Skeletal muscle satellite cell (primary cell): ENCODE measurements at regions not wholly inside any gene's neighbourhood (a gene's known extent, or its start where the extent isn't known, plus 50 kb on each side); places are given as distances from the start of the nearest gene placed in this dataset.
"Not testable (repeated sequence)": the region's sequence is repeated elsewhere in the genome, so short reads cannot be mapped to it uniquely, and the experiment has no call there.

Experiments used
- H3K27me3 ChIP-seq: 2 replicates; pipeline ENCODE4 v1.7.0; 2013; ENCODE audit warnings: low read length; ENCODE audit not compliant: control insufficient read depth, insufficient read depth
- H3K36me3 ChIP-seq: 2 replicates; pipeline ENCODE4 v1.7.0; 2013; ENCODE audit warnings: mild to moderate bottlenecking, control low read depth, low read length; ENCODE audit not compliant: insufficient read depth
- H3K4me1 ChIP-seq: 2 replicates; pipeline ENCODE4 v1.7.0; 2013; ENCODE audit warnings: low read length; ENCODE audit not compliant: control insufficient read depth, insufficient read depth
- H3K4me2 ChIP-seq: 2 replicates; pipeline ENCODE4 v1.7.0; 2013; ENCODE audit warnings: mild to moderate bottlenecking, low read length
- H3K4me3 ChIP-seq: 2 replicates; pipeline ENCODE4 v1.7.0; 2013; ENCODE audit warnings: low read length
- H3K9ac ChIP-seq: 2 replicates; pipeline ENCODE4 v1.7.0; 2013; ENCODE audit warnings: mild to moderate bottlenecking, low read depth, low read length, moderate library complexity
- H3K9me3 ChIP-seq: replicated peaks from 2 replicates; pipeline ENCODE4 v1.7.0; 2013; ENCODE audit warnings: mild to moderate bottlenecking, control low read depth, low read length

DNA sequence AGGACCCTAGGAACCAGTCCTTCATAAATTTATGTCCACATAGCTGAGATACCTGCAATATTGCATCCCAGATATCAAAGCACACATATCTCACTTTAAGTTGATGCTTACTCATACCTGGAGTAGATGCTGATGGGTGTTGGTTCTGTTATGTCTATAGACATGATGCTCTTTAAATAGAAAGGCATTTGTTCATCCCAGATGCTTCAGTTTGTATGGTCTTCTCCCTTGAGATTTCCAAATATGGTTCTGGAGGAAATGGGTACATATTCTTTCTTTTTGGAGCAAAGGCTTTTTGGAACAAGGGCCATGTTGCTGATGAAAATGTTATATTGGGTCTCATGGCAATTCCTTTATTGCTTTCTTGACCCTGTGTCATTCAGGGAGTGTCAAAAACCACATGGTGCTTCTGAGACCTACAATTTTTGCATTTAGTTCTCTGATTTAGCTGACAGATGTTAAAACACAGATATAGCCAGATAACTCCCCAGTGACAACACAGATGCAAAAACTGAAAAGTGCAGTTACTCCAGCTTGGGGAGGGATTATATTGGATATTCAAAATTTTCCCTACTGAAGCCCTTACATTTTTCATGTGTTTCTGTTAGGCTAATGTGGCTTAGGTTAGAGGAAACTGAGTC, 211.4 kb downstream of the KCNRG start:
- no peaks in the 10 kb centered on the region for H3K9me3 ChIP-seq
- H3K4me3 ChIP-seq, result no peak overlapping the region
- no peaks in the 10 kb centered on the region for H3K36me3 ChIP-seq
- H3K4me1 ChIP-seq, result peaks cover 21% of the 10 kb centered on the region
- H3K27me3 ChIP-seq, result peaks cover 5% of the 10 kb centered on the region
- no peak overlapping the region for H3K4me2 ChIP-seq
- no peak overlapping the region for H3K9ac ChIP-seq

DNA sequence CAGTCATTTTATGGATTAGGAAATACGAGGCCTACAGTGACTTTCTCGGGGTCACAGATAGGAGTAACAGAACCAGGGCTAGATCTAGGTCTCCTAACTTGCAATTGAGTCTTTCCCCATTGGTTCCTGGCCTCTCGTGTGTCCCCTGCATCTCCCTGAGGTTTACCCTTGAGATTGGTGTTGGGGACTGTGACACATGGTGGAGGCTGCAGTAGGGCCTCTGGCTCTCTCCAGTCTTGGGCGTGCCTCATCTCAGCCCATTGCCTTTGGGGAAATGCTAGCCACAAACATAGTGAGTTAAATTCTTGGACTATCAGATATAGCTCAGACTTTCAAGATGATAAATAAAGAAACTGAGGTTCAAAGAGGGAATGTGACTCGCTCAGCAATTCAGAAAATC, 212.1 kb downstream of the KCNRG start:
- Histone ChIP-seq H3K4me1 (peaks cover 15% of the 10 kb centered on the region), H3K36me3 (no peaks in the 10 kb centered on the region), H3K4me3 (no peak overlapping the region), H3K4me2 (no peak overlapping the region), H3K27me3 (peaks cover 5% of the 10 kb centered on the region), H3K9me3 (no peaks in the 10 kb centered on the region), H3K9ac (no peak overlapping the region)

DNA sequence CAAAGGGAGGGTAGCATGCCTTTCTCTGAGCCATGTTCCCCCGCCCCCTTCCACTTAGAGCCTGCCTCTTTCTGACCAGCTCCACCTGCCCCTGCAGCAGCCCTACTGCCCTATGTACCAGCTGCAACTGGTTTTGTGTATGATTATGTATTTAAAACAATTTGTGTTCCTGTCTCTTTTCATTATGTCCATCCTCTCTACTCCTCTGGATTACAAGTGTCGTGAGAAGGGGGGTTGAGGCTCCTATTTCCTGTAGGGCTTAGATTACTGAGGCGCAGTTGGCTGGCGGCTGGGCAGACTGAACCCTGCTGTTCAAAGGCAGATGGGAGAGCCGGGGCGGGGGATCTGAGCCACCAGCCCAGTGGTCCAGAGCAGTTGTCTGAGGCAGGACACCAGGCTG, 213.3 kb downstream of the KCNRG start:
- Histone ChIP-seq H3K4me2 (no peak overlapping the region), H3K4me3 (no peak overlapping the region), H3K27me3 (peaks cover 5% of the 10 kb centered on the region), H3K4me1 (peaks cover 5% of the 10 kb centered on the region), H3K36me3 (no peaks in the 10 kb centered on the region), H3K9me3 (no peaks in the 10 kb centered on the region), H3K9ac (no peak overlapping the region)

DNA sequence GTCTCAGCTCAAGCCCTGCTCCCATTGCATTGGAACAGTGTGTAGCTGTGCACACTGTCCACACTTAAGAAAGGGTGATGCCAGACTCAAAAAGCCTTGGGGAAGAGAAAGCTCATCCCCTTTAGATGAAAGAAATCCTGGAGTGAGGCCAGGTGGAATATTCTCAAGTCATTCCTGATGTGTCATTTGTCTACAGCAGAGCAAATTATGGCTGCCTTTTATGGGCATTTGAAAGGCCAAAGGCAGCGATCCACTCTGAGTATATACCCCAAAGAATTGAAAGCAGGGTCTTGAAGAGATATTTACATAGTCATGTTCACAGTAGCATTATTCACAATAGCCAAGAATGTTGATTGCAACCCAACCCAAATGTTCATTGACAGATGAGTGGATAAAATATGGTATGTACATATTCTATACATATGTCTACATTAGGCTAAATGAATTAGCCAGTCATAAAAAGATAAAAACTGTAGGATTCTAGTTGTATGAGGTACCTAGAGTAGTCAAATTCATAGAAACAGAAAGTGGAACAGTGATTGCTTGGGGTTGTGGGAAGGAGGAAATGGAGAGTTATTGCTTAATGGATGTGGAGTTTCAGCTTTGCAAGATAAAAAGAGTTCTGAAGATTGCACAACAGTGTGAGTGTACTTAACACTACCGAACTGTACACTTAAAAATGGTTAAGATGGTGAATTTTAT, 214.9 kb downstream of the KCNRG start:
- Histone ChIP-seq H3K27me3 (peaks cover 5% of the 10 kb centered on the region), H3K4me2 (no peak overlapping the region), H3K4me1 (no peaks in the 10 kb centered on the region), H3K9ac (no peak overlapping the region), H3K36me3 (no peaks in the 10 kb centered on the region), H3K9me3 (no peaks in the 10 kb centered on the region), H3K4me3 (no peak overlapping the region)

DNA sequence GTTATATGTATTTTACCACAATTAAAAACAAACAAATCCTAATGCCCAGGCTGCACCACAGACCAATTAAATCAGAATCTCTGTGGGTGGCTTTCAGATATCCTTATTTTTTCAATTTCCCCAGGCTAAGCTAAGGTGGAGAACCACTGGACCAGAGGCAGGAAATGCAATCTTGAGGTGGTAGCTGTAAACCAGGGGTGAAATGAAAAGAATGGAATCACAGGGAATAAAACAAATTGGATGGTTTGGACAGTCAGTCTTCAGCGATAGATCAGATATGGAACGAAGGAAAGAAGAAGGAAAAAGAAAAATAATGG, 215.4 kb downstream of the KCNRG start:
- peaks cover 5% of the 10 kb centered on the region for H3K27me3 ChIP-seq
- no peak overlapping the region for H3K4me2 ChIP-seq
- no peaks in the 10 kb centered on the region for H3K36me3 ChIP-seq
- H3K9ac ChIP-seq, result no peak overlapping the region
- no peaks in the 10 kb centered on the region for H3K4me1 ChIP-seq
- no peaks in the 10 kb centered on the region for H3K9me3 ChIP-seq
- no peak overlapping the region for H3K4me3 ChIP-seq

DNA sequence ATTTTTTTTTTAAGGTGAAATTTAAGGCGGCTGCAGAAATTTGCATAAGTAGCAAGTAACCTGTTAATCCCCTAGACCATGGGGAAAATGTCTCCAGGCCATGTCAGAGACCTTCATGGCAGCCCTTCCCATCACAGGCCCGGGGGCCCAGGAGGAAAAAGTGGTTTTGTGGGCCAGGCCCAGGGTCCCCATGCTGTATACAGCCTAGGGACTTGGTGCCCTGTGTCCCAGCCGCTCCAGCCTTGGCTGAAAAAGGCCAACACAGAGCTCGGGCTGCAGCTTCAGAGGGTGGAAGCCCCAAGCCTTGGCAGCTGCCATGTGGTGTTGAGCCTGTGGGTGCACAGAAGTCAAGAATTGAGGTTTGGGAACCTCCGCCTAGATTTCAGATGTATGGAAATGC, 218.3 kb downstream of the KCNRG start:
- H3K27me3 ChIP-seq, result not testable (repeated sequence)

DNA sequence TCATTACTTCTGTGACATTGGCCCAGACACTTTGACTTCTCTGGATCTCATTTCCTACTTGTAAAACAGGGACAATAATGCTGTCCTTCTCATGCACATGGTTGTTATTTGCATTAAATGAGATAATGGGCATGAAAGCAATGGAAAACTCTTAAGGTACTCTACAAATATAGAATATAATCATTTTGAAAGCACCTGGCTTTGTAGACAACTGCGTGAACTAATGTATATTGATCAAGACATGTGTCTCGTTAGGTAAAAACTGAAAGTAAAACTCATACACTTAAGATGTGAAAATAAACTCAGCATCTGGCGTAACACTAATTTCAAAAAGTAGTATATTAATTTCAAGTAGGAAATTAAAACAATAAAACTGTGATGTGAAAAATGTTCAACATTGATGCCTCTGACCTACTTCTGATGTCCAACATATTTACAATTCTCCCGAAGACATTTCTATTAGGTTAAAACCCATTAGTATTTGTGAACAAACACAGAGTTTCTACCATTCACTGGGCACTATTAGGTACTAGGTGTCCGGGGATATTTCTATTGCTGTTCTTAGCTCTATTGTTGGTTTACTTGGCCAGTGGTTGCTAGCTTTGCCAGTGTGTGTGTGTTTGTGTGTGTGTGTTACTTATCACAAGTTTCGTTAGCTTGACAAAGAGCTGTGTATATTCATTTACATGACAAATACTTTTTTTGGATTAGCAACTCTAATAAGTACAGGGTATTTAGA, 220.5 kb downstream of the KCNRG start:
- Histone ChIP-seq H3K9ac (no peak overlapping the region), H3K4me3 (no peak overlapping the region), H3K4me1 (peaks cover 7% of the 10 kb centered on the region), H3K36me3 (no peaks in the 10 kb centered on the region), H3K9me3 (no peaks in the 10 kb centered on the region), H3K4me2 (no peak overlapping the region), H3K27me3 (peaks cover 3% of the 10 kb centered on the region)

More for the DNA sequence above, 218.3 kb downstream of the KCNRG start:
- not testable (repeated sequence) for H3K36me3 ChIP-seq, H3K9me3 ChIP-seq, H3K9ac ChIP-seq, H3K4me3 ChIP-seq, H3K4me1 ChIP-seq, H3K4me2 ChIP-seq

DNA sequence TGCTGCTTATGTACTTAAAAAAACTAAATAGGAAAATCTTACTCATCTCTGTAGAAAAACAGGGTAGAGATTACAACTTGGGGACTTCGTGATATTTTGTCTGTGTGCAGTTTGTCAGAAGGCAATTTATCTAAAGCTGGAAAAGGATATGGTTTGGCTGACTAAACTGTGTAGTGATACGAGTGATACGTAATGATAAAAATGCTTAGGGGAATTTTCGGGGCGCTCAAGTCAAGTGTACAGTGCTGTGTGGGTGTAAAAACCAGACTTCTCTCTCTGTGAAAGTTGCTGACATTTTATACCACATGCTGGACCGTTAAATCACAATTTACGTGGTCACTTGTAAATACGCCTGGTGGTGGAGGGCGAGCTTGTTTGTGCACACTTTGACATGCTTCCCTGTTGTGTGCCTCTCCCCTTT, 221.7 kb downstream of the KCNRG start:
- no peak overlapping the region for H3K4me3 ChIP-seq

DNA sequence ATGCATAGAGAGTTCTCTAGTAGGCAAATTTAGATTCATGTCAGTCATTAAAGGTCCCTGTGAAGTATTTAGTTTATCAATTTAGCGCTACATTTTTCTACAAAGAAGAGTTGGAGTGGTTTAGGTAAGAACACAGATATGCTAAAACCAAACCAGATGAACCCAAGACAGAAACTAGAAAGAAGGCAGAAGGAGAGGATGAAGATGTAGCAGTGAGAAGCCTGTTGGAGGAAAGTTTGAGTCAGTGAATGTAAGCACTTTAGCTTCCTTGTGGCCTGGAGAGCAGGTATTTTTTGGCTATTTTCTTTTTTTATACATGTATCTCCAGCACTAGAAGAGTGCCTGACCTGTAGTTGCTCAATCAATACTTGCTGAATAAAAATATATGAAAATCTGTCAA, 223.7 kb downstream of the KCNRG start:
- H3K27me3 ChIP-seq, result peaks cover 3% of the 10 kb centered on the region

More for the DNA sequence above, 221.7 kb downstream of the KCNRG start:
- Histone ChIP-seq H3K27me3 (peaks cover 3% of the 10 kb centered on the region), H3K4me1 (peaks cover 7% of the 10 kb centered on the region), H3K9ac (no peak overlapping the region), H3K36me3 (no peaks in the 10 kb centered on the region), H3K4me2 (no peak overlapping the region), H3K9me3 (no peaks in the 10 kb centered on the region)

DNA sequence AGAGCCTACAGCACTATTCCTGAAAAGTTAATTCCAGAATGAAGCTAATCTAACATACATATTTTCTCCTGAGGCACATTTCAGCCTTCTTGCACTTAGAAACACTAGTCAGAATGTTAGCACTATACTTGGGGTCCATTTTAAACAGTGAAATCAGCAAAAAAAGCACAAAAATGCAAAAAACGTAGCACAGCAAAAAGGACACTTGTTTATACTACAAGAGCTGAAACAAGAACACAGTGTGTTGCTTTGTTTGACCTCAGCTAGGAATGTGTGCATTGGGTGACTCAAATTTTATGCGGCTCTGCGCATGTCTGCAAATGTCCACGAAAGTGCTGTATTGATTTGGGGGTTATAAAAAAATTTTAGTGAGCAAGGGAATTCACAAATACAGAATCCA, 226.2 kb downstream of the KCNRG start:
- H3K4me3 ChIP-seq, result no peak overlapping the region
- H3K9ac ChIP-seq, result no peak overlapping the region
- H3K9me3 ChIP-seq, result no peaks in the 10 kb centered on the region
- peaks cover 5% of the 10 kb centered on the region for H3K27me3 ChIP-seq
- H3K36me3 ChIP-seq, result no peaks in the 10 kb centered on the region
- H3K4me2 ChIP-seq, result no peak overlapping the region
- H3K4me1 ChIP-seq, result peaks cover 21% of the 10 kb centered on the region

More for the DNA sequence above, 223.7 kb downstream of the KCNRG start:
- Histone ChIP-seq H3K4me1 (peaks cover 7% of the 10 kb centered on the region), H3K9me3 (no peaks in the 10 kb centered on the region), H3K9ac (no peak overlapping the region), H3K4me2 (no peak overlapping the region), H3K4me3 (no peak overlapping the region), H3K36me3 (no peaks in the 10 kb centered on the region)

DNA sequence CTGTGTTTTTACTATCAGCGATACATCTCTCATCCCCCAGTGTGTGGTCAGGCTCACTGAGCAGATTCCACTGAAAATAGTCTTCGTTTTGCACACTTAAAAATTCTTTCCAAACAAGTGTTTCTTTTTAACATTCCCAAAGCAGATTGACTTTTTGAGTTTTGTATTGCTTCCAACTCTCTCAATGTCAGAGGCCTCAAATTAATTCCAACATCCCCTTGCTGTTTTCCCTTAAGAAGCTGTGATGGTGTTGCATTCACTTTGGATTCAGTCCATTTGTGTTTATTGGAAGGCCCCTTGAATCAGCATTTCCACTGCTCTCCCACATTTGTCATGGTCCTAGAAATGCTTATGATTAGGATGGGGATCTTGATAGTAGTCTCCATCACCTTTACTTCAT, 228.7 kb downstream of the KCNRG start:
- H3K4me3 ChIP-seq, result no peak overlapping the region
- peaks cover 12% of the 10 kb centered on the region for H3K27me3 ChIP-seq
- H3K4me2 ChIP-seq, result no peak overlapping the region
- H3K9me3 ChIP-seq, result peaks cover 2% of the 10 kb centered on the region
- H3K9ac ChIP-seq, result no peak overlapping the region
- H3K4me1 ChIP-seq, result peaks cover 15% of the 10 kb centered on the region
- no peaks in the 10 kb centered on the region for H3K36me3 ChIP-seq
